GM23338 (cell line): ENCODE measurements at regions not wholly inside any gene's neighbourhood (a gene's known extent, or its start where the extent isn't known, plus 50 kb on each side); places are given as distances from the start of the nearest gene placed in this dataset.

Experiments used
- ATAC-seq: fragments of 200-7000 bp; cut with Tn5 transposase; 3 replicates; pipeline ENCODE4 v1.9.1; 2020
- DNase-seq: peaks from one replicate; pipeline ENCODE4 v3.0.0-alpha.2; 2015; ENCODE audit warnings: low spot score
- H2AFZ ChIP-seq: fragments of 200-600 bp; sonication (generic); 2 replicates; pipeline ENCODE4 v1.8.0; 2016; ENCODE audit warnings: antibody characterized with exemption, mild to moderate bottlenecking, moderate library complexity
- H3F3A ChIP-seq: fragments of 200-600 bp; sonication (generic); replicated peaks from 2 replicates; pipeline ENCODE4 v1.8.0; 2017; ENCODE audit warnings: antibody characterized with exemption, mixed run types, low read depth
- H3K27ac ChIP-seq: fragments of 200-600 bp; sonication (generic); 2 replicates; pipeline ENCODE4 v1.6.1; 2016; ENCODE audit warnings: low read depth
- H3K27me3 ChIP-seq: fragments of 200-600 bp; sonication (generic); 2 replicates; pipeline ENCODE4 v1.8.0; 2016; ENCODE audit warnings: mild to moderate bottlenecking, mixed run types, moderate library complexity; ENCODE audit not compliant: insufficient read depth
- H3K36me3 ChIP-seq: fragments of 200-600 bp; sonication (generic); 2 replicates; pipeline ENCODE4 v1.8.0; 2016; ENCODE audit warnings: mild to moderate bottlenecking; ENCODE audit not compliant: insufficient read depth
- H3K4me1 ChIP-seq: fragments of 200-600 bp; sonication (generic); 2 replicates; pipeline ENCODE4 v1.8.0; 2016; ENCODE audit warnings: mild to moderate bottlenecking, moderate library complexity; ENCODE audit not compliant: insufficient read depth
- H3K4me2 ChIP-seq: fragments of 200-600 bp; sonication (generic); 2 replicates; pipeline ENCODE4 v1.7.1; 2017; ENCODE audit warnings: mixed run types
- H3K4me3 ChIP-seq: fragments of 200-600 bp; sonication (generic); 2 replicates; pipeline ENCODE4 v1.6.1; 2016; ENCODE audit warnings: mixed run types
- H3K79me2 ChIP-seq: fragments of 200-600 bp; sonication (generic); replicated peaks from 2 replicates; pipeline ENCODE4 v1.8.0; 2017; ENCODE audit warnings: mild to moderate bottlenecking; ENCODE audit not compliant: insufficient read depth
- H3K9me2 ChIP-seq: fragments of 200-600 bp; sonication (generic); 2 replicates; pipeline ENCODE4 v1.8.0; 2017; ENCODE audit not compliant: insufficient read depth
- H4K20me1 ChIP-seq: fragments of 200-600 bp; sonication (generic); replicated peaks from 2 replicates; pipeline ENCODE4 v1.8.0; 2017; ENCODE audit warnings: mild to moderate bottlenecking; ENCODE audit not compliant: insufficient read depth
- H3K27ac Mint-ChIP-seq: 2 replicates; pipeline ENCODE4 v1.8.0; 2020; ENCODE audit warnings: inconsistent platforms, mild to moderate bottlenecking, moderate library complexity, mixed read lengths
- H3K27me3 Mint-ChIP-seq: 3 replicates; pipeline ENCODE4 v1.8.0; 2022; ENCODE audit warnings: low read depth, mild to moderate bottlenecking, moderate library complexity, mixed read lengths, inconsistent platforms; ENCODE audit not compliant: insufficient read depth, poor library complexity
- H3K36me3 Mint-ChIP-seq: 3 replicates; pipeline ENCODE4 v1.8.0; 2021; ENCODE audit warnings: low read depth, mild to moderate bottlenecking, inconsistent platforms, moderate library complexity, mixed read lengths
- H3K4me1 Mint-ChIP-seq: 3 replicates; pipeline ENCODE4 v1.8.0; 2020; ENCODE audit warnings: mild to moderate bottlenecking, inconsistent platforms, mixed read lengths
- H3K4me3 Mint-ChIP-seq: 3 replicates; pipeline ENCODE4 v1.8.0; 2021; ENCODE audit warnings: moderate library complexity, mild to moderate bottlenecking, inconsistent platforms, mixed read lengths
- H3K9me3 Mint-ChIP-seq: 3 replicates; pipeline ENCODE4 v1.8.0; 2020; ENCODE audit warnings: moderate library complexity, mild to moderate bottlenecking, inconsistent platforms, mixed read lengths
- CREB1 ChIP-seq: fragments of 250-450 bp; sonication (Bioruptor Pico); IDR thresholded peaks from 2 replicates; pipeline ENCODE4 v1.5.0; 2020; ENCODE audit warnings: low read depth, mild to moderate bottlenecking, moderate library complexity
- CTCF ChIP-seq, 2 experiments: fragments of 200-600 bp in 1 of 2; sonication (generic) in 1 of 2; conservative IDR thresholded peaks; 2 replicates each; pipeline versions ENCODE4 v1.5.1 to v1.6.1; 2016 to 2017; ENCODE audit warnings: antibody characterized with exemption in 2 of 2, low read depth in 2 of 2, mild to moderate bottlenecking in 2 of 2, moderate library complexity in 1 of 2
- ETS1 ChIP-seq: IDR thresholded peaks from 2 replicates; pipeline ENCODE4 v1.6.1; 2016; ENCODE audit warnings: antibody characterized with exemption
- EZH2 ChIP-seq: fragments of 200-600 bp; sonication (generic); IDR thresholded peaks from one replicate; pipeline ENCODE4 v1.8.0; 2017; ENCODE audit warnings: antibody characterized with exemption, mild to moderate bottlenecking, low read depth; ENCODE audit not compliant: unreplicated experiment
- JUNB ChIP-seq: IDR thresholded peaks from one replicate; pipeline ENCODE4 v1.6.1; 2016; ENCODE audit warnings: antibody characterized with exemption; ENCODE audit not compliant: unreplicated experiment
- NANOG ChIP-seq: IDR thresholded peaks from 2 replicates; pipeline ENCODE4 v1.6.1; 2016; ENCODE audit warnings: antibody characterized with exemption, borderline replicate concordance
- POLR2AphosphoS5 ChIP-seq: IDR thresholded peaks from 2 replicates; pipeline ENCODE4 v1.6.1; 2016; ENCODE audit warnings: antibody characterized with exemption, low read depth
- ZNF114 ChIP-seq: fragments of 250-450 bp; sonication (Bioruptor Pico); IDR thresholded peaks from 2 replicates; pipeline ENCODE4 v1.5.0; 2020; ENCODE audit warnings: mild to moderate bottlenecking, moderate library complexity
- ZNF462 ChIP-seq: fragments of 250-450 bp; sonication (Bioruptor Pico); IDR thresholded peaks from 2 replicates; pipeline ENCODE4 v1.5.0; 2020; ENCODE audit warnings: mild to moderate bottlenecking, moderate library complexity

- no peaks in the 10 kb centered on the region for H3F3A ChIP-seq
- no peak overlapping the region for H3K27ac ChIP-seq
- TF ChIP-seq CTCF (conservative IDR thresholded peaks at IDR 0.05; ENCODE audit: low read depth in 2 of 2) (peak; percentile 91 to 96), NANOG (no peak)
- Mint-ChIP-seq H3K4me3 (no peak overlapping the region), H3K9me3 (peaks cover 7% of the 10 kb centered on the region; the same call in 1 of the 3 replicates), H3K36me3 (no peaks in the 10 kb centered on the region), H3K27me3 (peaks cover 10% of the 10 kb centered on the region), H3K4me1 (peaks cover 15% of the 10 kb centered on the region), H3K27ac (no peak overlapping the region)
- no peak overlapping the region for H3K4me3 ChIP-seq
- H3K4me1 ChIP-seq, result peaks cover 6% of the 10 kb centered on the region
- no peak overlapping the region for H2AFZ ChIP-seq
- no peaks in the 10 kb centered on the region for H3K9me2 ChIP-seq
- H4K20me1 ChIP-seq, result no peaks in the 10 kb centered on the region
- no peaks in the 10 kb centered on the region for H3K79me2 ChIP-seq
- no peaks in the 10 kb centered on the region for H3K27me3 ChIP-seq
- ATAC-seq (peak; percentile 91), DNase-seq (peak; percentile 91)
- no peak overlapping the region for H3K4me2 ChIP-seq
- no peaks in the 10 kb centered on the region for H3K36me3 ChIP-seq
Observed at GRCh38 chr9:71604197-71605063, 163.9 kb downstream of the CEMIP2 start.

- peaks cover 7% of the 10 kb centered on the region; the same call in 2 of the 3 replicates for H3K9me3 Mint-ChIP-seq
- no peak overlapping the region for H2AFZ ChIP-seq
- H3F3A ChIP-seq, result no peaks in the 10 kb centered on the region
- H3K4me1 ChIP-seq, result peaks cover 6% of the 10 kb centered on the region; the same call in 1 of the 2 replicates
- H3K27me3 ChIP-seq, result no peaks in the 10 kb centered on the region
- H3K79me2 ChIP-seq, result no peaks in the 10 kb centered on the region
- H3K4me3 Mint-ChIP-seq, result no peak overlapping the region
- H3K4me2 ChIP-seq, result no peak overlapping the region
- no peak overlapping the region for H3K27ac Mint-ChIP-seq
- H3K4me3 ChIP-seq, result no peak overlapping the region
- H3K36me3 Mint-ChIP-seq, result no peaks in the 10 kb centered on the region
- H3K27ac ChIP-seq, result no peak overlapping the region
- H4K20me1 ChIP-seq, result no peaks in the 10 kb centered on the region
- H3K27me3 Mint-ChIP-seq, result peaks cover 4% of the 10 kb centered on the region
- H3K9me2 ChIP-seq, result no peaks in the 10 kb centered on the region
- DNase-seq (no peak), ATAC-seq (no peak)
- no peaks in the 10 kb centered on the region for H3K36me3 ChIP-seq
- peaks cover 6% of the 10 kb centered on the region; the same call in 2 of the 3 replicates for H3K4me1 Mint-ChIP-seq
- TF ChIP-seq CREB1, result no peak
- no peak for TF ChIP-seq NANOG
- TF ChIP-seq CTCF (conservative IDR thresholded peaks at IDR 0.05; ENCODE audit: low read depth in 2 of 2), result no peak
- TF ChIP-seq ETS1, result no peak
- no peak for TF ChIP-seq POLR2AphosphoS5
- TF ChIP-seq EZH2, result no peak
- TF ChIP-seq ZNF462 (CRISPR knock-in tag), result no peak
- TF ChIP-seq JUNB, result no peak
- no peak for TF ChIP-seq ZNF114 (CRISPR knock-in tag)
Observed at GRCh38 chr9:71602652-71603051, 165.7 kb downstream of the CEMIP2 start.
